NCI-H146 (cell line): ENCODE measurements at regions not wholly inside any gene's neighbourhood (a gene's known extent, or its start where the extent isn't known, plus 50 kb on each side); places are given as distances from the start of the nearest gene placed in this dataset.
A peak's percentile ranks its signal among the peaks of the same experiment; 100 is the strongest.
"Not testable (repeated sequence)": the region's sequence is repeated elsewhere in the genome, so short reads cannot be mapped to it uniquely, and the experiment has no call there.

Source experiments
- DNase-seq: peaks from one replicate; lab custom pipeline; 2025; lab: John Stamatoyannopoulos, UW

GRCh38 chr15:39394496-39394895 is 186.4 kb upstream of the THBS1 start:
- no peak for DNase-seq

GRCh38 chr15:39396979-39397615 is 183.8 kb upstream of the THBS1 start:
- no peak for DNase-seq

- DNase-seq: no peak
These were observed 183.0 kb upstream of the THBS1 start for GRCh38 chr15:39397883-39398282.

GRCh38 chr15:39399600-39399999 is 181.3 kb upstream of the THBS1 start:
- DNase-seq: no peak

GRCh38 chr15:39400002-39400401 is 180.9 kb upstream of the THBS1 start:
- DNase-seq: no peak

GRCh38 chr15:39400821-39401550 is 179.9 kb upstream of the THBS1 start:
- DNase-seq: no peak

GRCh38 chr15:39403640-39404117 is 177.2 kb upstream of the THBS1 start:
- peak; percentile 4 for DNase-seq

- DNase-seq: no peak
These were observed 176.1 kb upstream of the THBS1 start for GRCh38 chr15:39404767-39405181.

GRCh38 chr15:39406485-39406884 is 174.4 kb upstream of the THBS1 start:
- no peak for DNase-seq

GRCh38 chr15:39407116-39407515 is 173.8 kb upstream of the THBS1 start:
- no peak for DNase-seq

- DNase-seq: no peak
These were observed 170.9 kb upstream of the THBS1 start for GRCh38 chr15:39409876-39410530.

- no peak for DNase-seq
These were observed 169.5 kb upstream of the THBS1 start for GRCh38 chr15:39411102-39411989.

GRCh38 chr15:39413558-39413957 is 167.3 kb upstream of the THBS1 start:
- DNase-seq: no peak

GRCh38 chr15:39414201-39414600 is 166.7 kb upstream of the THBS1 start:
- DNase-seq: no peak

- no peak for DNase-seq
These were observed 165.2 kb upstream of the THBS1 start for GRCh38 chr15:39415634-39416033.

GRCh38 chr15:39416258-39416657 is 164.6 kb upstream of the THBS1 start:
- DNase-seq: no peak

- DNase-seq: no peak
These were observed 163.3 kb upstream of the THBS1 start for GRCh38 chr15:39417366-39418134.

GRCh38 chr15:39419651-39420050 is 161.2 kb upstream of the THBS1 start:
- no peak for DNase-seq

- peak; percentile 38 for DNase-seq
These were observed 160.6 kb upstream of the THBS1 start for GRCh38 chr15:39420123-39420852.

- DNase-seq: not testable (repeated sequence)
These were observed 160.1 kb upstream of the THBS1 start for GRCh38 chr15:39420853-39421192.
